GM12878 (cell line): ENCODE measurements at regions not wholly inside any gene's neighbourhood (a gene's known extent, or its start where the extent isn't known, plus 50 kb on each side); places are given as distances from the start of the nearest gene placed in this dataset.

Source experiments
- ATAC-seq: fragments of 200-7000 bp; cut with Tn5 transposase; 3 replicates; pipeline ENCODE4 v1.9.1; 2020; ENCODE audit warnings: mild to moderate bottlenecking, moderate library complexity
- BruUV-seq: library from RNA; stranded (reverse); fragments of 400-500 nt; replicated peaks from 2 replicates; lab custom pipeline; 2021; lab: Mats Ljungman, UMichigan
- CTCF ChIA-PET: fragments of 300-600 bp; sonication (Branson Sonifier 250); formaldehyde crosslinking; extraction: SDS; loops from one replicate; lab custom pipeline; 2021; ENCODE audit warnings: inconsistent platforms; lab: Yijun Ruan, JAX
- POLR2A ChIA-PET: fragments of 350-600 bp; formaldehyde crosslinking; extraction: SDS; loops from one replicate; lab custom pipeline; 2021; ENCODE audit warnings: inconsistent platforms; lab: Charles Lee
- RAD21 ChIA-PET: fragments of 300-600 bp; sonication (Branson Sonifier 250); formaldehyde crosslinking; loops from one replicate; lab custom pipeline; 2023; ENCODE audit warnings: antibody characterized with exemption; ENCODE audit not compliant: unreplicated experiment; lab: Charles Lee
- SMC1A ChIA-PET: fragments of 300-600 bp; sonication (Branson Sonifier 250); formaldehyde crosslinking; loops from one replicate; lab custom pipeline; 2023; ENCODE audit not compliant: unreplicated experiment, uncharacterized antibody; lab: Charles Lee
- DNase-seq: peaks from one replicate; pipeline ENCODE4 v3.0.0-alpha.2; 2011; ENCODE audit warnings: low read depth, low spot score
- FAIRE-seq: peaks from 3 replicates; lab custom pipeline; 2011; peaks lifted over from hg19 to GRCh38; lab: Jason Lieb, UNC
- H2AFZ ChIP-seq: 2 replicates; pipeline ENCODE4 v1.6.0; 2011; ENCODE audit warnings: low read depth, low read length, control low read depth; ENCODE audit not compliant: control insufficient read depth
- H3K27ac ChIP-seq: 2 replicates; pipeline ENCODE4 v1.5.1; 2011; ENCODE audit warnings: control low read depth; ENCODE audit not compliant: control insufficient read depth, insufficient read depth
- H3K27me3 ChIP-seq, 2 experiments: replicated peaks in 1 of 2; 2 replicates each; pipeline versions ENCODE4 v1.6.0 to v1.6.1; 2011; ENCODE audit warnings: low read length in 1 of 2; ENCODE audit not compliant: control insufficient read depth in 2 of 2, insufficient read depth in 2 of 2
- H3K36me3 ChIP-seq, 2 experiments: 2 replicates each; pipeline ENCODE4 v1.5.1; 2011; ENCODE audit warnings: low read length in 1 of 2; ENCODE audit not compliant: control insufficient read depth in 2 of 2, insufficient read depth in 2 of 2
- H3K4me1 ChIP-seq: 2 replicates; pipeline ENCODE4 v1.6.1; 2011; ENCODE audit warnings: mild to moderate bottlenecking, low read length, moderate library complexity, mixed read lengths; ENCODE audit not compliant: control insufficient read depth, insufficient read depth
- H3K4me2 ChIP-seq: 2 replicates; pipeline ENCODE4 v1.6.0; 2011; ENCODE audit warnings: control low read depth; ENCODE audit not compliant: control insufficient read depth, insufficient read depth
- H3K4me3 ChIP-seq: fragments of 200-600 bp; sonication (generic); 2 replicates; pipeline ENCODE4 v1.5.1; 2016
- H3K79me2 ChIP-seq: 2 replicates; pipeline ENCODE4 v1.6.0; 2011; ENCODE audit warnings: low read length; ENCODE audit not compliant: control insufficient read depth, insufficient read depth
- H3K9ac ChIP-seq: 2 replicates; pipeline ENCODE4 v1.8.0; 2011; ENCODE audit warnings: low read length, control low read depth, mixed read lengths; ENCODE audit not compliant: control insufficient read depth, insufficient read depth
- H3K9me3 ChIP-seq: replicated peaks from 3 replicates; pipeline ENCODE4 v1.5.1; 2011; ENCODE audit warnings: mild to moderate bottlenecking, low read length; ENCODE audit not compliant: control insufficient read depth, insufficient read depth
- H4K20me1 ChIP-seq: 2 replicates; pipeline ENCODE4 v1.6.0; 2011; ENCODE audit not compliant: control insufficient read depth, insufficient read depth
- ATF3 ChIP-seq: IDR thresholded peaks from 2 replicates; pipeline ENCODE4 v1.6.1; 2011; ENCODE audit warnings: low read depth, mild to moderate bottlenecking, low read length, moderate library complexity, borderline replicate concordance; ENCODE audit errors: extremely low read depth
- BCL3 ChIP-seq: IDR thresholded peaks from 2 replicates; pipeline ENCODE4 v1.6.1; 2011; ENCODE audit warnings: borderline replicate concordance, low read depth, mild to moderate bottlenecking, moderate library complexity, low read length; ENCODE audit not compliant: insufficient read depth, poor library complexity, severe bottlenecking
- CTCF ChIP-seq, 3 experiments: IDR thresholded peaks in 2 of 3; conservative IDR thresholded peaks in 1 of 3; 2 replicates each; pipeline ENCODE4 v1.5.1; 2011; ENCODE audit warnings: low read depth in 3 of 3, low read length in 3 of 3, mild to moderate bottlenecking in 3 of 3, control low read depth in 2 of 3, moderate library complexity in 2 of 3, inconsistent platforms in 1 of 3, mixed read lengths in 1 of 3; ENCODE audit not compliant: control insufficient read depth in 2 of 3, insufficient read depth in 1 of 3; ENCODE audit errors: extremely low read depth in 1 of 3
- E2F4 ChIP-seq: IDR thresholded peaks from 2 replicates; pipeline ENCODE4 v1.6.1; 2012; ENCODE audit warnings: low read depth, low read length, improper control_type of control experiment
- KLF5 ChIP-seq: fragments of 450-650 bp; IDR thresholded peaks from 2 replicates; pipeline ENCODE4 v1.6.1; 2014; ENCODE audit warnings: mild to moderate bottlenecking; ENCODE audit not compliant: partially characterized antibody
- MXI1 ChIP-seq: fragments of 150-350 bp; IDR thresholded peaks from 2 replicates; pipeline ENCODE4 v1.6.1; 2011; ENCODE audit warnings: low read depth, mild to moderate bottlenecking, inconsistent platforms, low read length, improper control_type of control experiment
- NFXL1 ChIP-seq: fragments of 450-650 bp; IDR thresholded peaks from 2 replicates; pipeline ENCODE4 v1.6.1; 2017; ENCODE audit warnings: antibody characterized with exemption, mild to moderate bottlenecking, borderline replicate concordance
- NR2C2 ChIP-seq: IDR thresholded peaks from 2 replicates; pipeline ENCODE4 v1.6.1; 2011; ENCODE audit warnings: borderline replicate concordance, low read depth; ENCODE audit not compliant: control insufficient read depth, insufficient read length
- NR2F1 ChIP-seq: fragments of 450-650 bp; conservative IDR thresholded peaks from 2 replicates; pipeline ENCODE4 v1.6.1; 2017; ENCODE audit warnings: mild to moderate bottlenecking
- PAX8 ChIP-seq: fragments of 450-650 bp; IDR thresholded peaks from 2 replicates; pipeline ENCODE4 v1.6.1; 2017; ENCODE audit warnings: mild to moderate bottlenecking, moderate library complexity
- PKNOX1 ChIP-seq: fragments of 450-650 bp; IDR thresholded peaks from 2 replicates; pipeline ENCODE4 v1.6.1; 2016; ENCODE audit warnings: mild to moderate bottlenecking
- RB1 ChIP-seq: fragments of 450-650 bp; formaldehyde crosslinking; IDR thresholded peaks from 2 replicates; pipeline ENCODE4 v1.6.1; 2017; ENCODE audit warnings: mild to moderate bottlenecking, borderline replicate concordance
- TAF1 ChIP-seq: IDR thresholded peaks from 2 replicates; pipeline ENCODE4 v1.6.1; 2011; ENCODE audit warnings: mild to moderate bottlenecking, low read depth, low read length, borderline replicate concordance
- ZNF217 ChIP-seq: fragments of 450-650 bp; IDR thresholded peaks from 2 replicates; pipeline ENCODE4 v1.6.1; 2017; ENCODE audit warnings: antibody characterized with exemption, mild to moderate bottlenecking
- WGBS: methylation state at CpG from one replicate; pipeline ENCODE4 v1.1.6; 2016; ENCODE audit warnings: low lambda C conversion rate; ENCODE audit not compliant: insufficient replicate concordance, insufficient coverage; ENCODE audit errors: missing lambda C conversion rate; 5-methylcytosine and 5-hydroxymethylcytosine counted together
- in situ Hi-C: fragments of 300-500 bp; cut with MboI; formaldehyde crosslinking; loops from 9 replicates; pipeline ENCODE4 v1.14.3; 2018; ENCODE audit warnings: mixed read lengths
- intact Hi-C: fragments of 100-400 bp; cut with micrococcal nuclease; formaldehyde crosslinking; loops from one replicate; pipeline ENCODE4 v1.14.2; 2022; ENCODE audit not compliant: unreplicated experiment

GRCh38 chr6:149185799-149186357, 131.6 kb upstream of the TAB2 start (continued):
- no peak for TF ChIP-seq E2F4
- no peak for TF ChIP-seq KLF5
- TF ChIP-seq CTCF (IDR thresholded peaks at IDR 0.05 in 2 of 3, conservative IDR thresholded peaks at IDR 0.05 in 1 of 3; ENCODE audit: control insufficient read depth in 2 of 3, extremely low read depth in 1 of 3, insufficient read depth in 1 of 3, low read depth in 3 of 3, low read length in 3 of 3): no peak

GRCh38 chr6:149186873-149187272, 130.6 kb upstream of the TAB2 start:
- CTCF ChIA-PET: interaction anchor here (0.9 kb wide), 1 partner anchor 237 kb away, joined by 3 read pairs; no protein-coding TSS in a partner anchor
- RAD21 ChIA-PET: no interaction called here
- ATAC-seq: no peak
- Histone ChIP-seq H3K4me2 (no peak overlapping the region), H3K79me2 (no peaks in the 10 kb centered on the region), H3K27ac (no peak overlapping the region), H3K9ac (no peak overlapping the region), H3K4me3 (no peak overlapping the region), H2AFZ (no peak overlapping the region), H3K4me1 (no peaks in the 10 kb centered on the region), H3K36me3 (no peaks in the 10 kb centered on the region), H3K27me3 (no peaks in the 10 kb centered on the region), H3K9me3 (no peaks in the 10 kb centered on the region; the same call in 1 of the 3 replicates), H4K20me1 (no peaks in the 10 kb centered on the region)
- SMC1A ChIA-PET: interaction anchor here (0.7 to 1.0 kb wide), 2 partner anchors 99 to 160 kb away, joined by 4 read pairs; no protein-coding TSS in a partner anchor
- intact Hi-C loops: no loop called here
- 45% methylated on average over 2 of the region's 2 CpGs for WGBS
- no TSS peak for BruUV-seq
- DNase-seq: no peak
- POLR2A ChIA-PET: no interaction called here
- in situ Hi-C loops: no loop called here
- no peak for FAIRE-seq
- TF ChIP-seq ZNF217 (no peak), ATF3 (no peak), RB1 (no peak), PAX8 (no peak), MXI1 (no peak), BCL3 (no peak), PKNOX1 (no peak), NR2C2 (no peak), NR2F1 (no peak), TAF1 (no peak), NFXL1 (no peak)
